Stimulated activated CD4-positive, alpha-beta T cell treated with anti-CD3 and anti-CD28 coated beads, Interleukin-2, amount 100 ng/mL, for 4 hours (primary cell): ENCODE measurements at regions not wholly inside any gene's neighbourhood (a gene's known extent, or its start where the extent isn't known, plus 50 kb on each side); places are given as distances from the start of the nearest gene placed in this dataset.

Experiments
- DNase-seq: peaks from one replicate; pipeline ENCODE4 v3.0.0-alpha.2; 2020; ENCODE audit warnings: low read depth

- no peak for DNase-seq
Observed at GRCh38 chr15:62444104-62445022, 279.3 kb upstream of the C2CD4B start.

- no peak for DNase-seq
Observed at GRCh38 chr15:62445244-62445643, 280.2 kb upstream of the C2CD4B start.

GRCh38 chr15:62446984-62447383 is 281.9 kb upstream of the C2CD4B start:
- DNase-seq, result no peak

- DNase-seq, result no peak
Observed at GRCh38 chr15:62447742-62448141, 282.7 kb upstream of the C2CD4B start.

- DNase-seq, result no peak
Observed at GRCh38 chr15:62449638-62450037, 284.6 kb upstream of the C2CD4B start.

GRCh38 chr15:62450061-62450460 is 285.0 kb upstream of the C2CD4B start:
- no peak for DNase-seq

- no peak for DNase-seq
Observed at GRCh38 chr15:62452026-62452425, 286.9 kb upstream of the C2CD4B start.

- DNase-seq, result no peak
Observed at GRCh38 chr15:62452667-62453066, 287.6 kb upstream of the C2CD4B start.

- no peak for DNase-seq
Observed at GRCh38 chr15:62453375-62453774, 288.3 kb upstream of the C2CD4B start.

GRCh38 chr15:62453981-62454380 is 288.9 kb upstream of the C2CD4B start:
- no peak for DNase-seq

GRCh38 chr15:62454567-62455172 is 289.6 kb upstream of the C2CD4B start:
- no peak for DNase-seq

- DNase-seq, result no peak
Observed at GRCh38 chr15:62455441-62455921, 290.4 kb upstream of the C2CD4B start.

GRCh38 chr15:62456011-62456920 is 291.2 kb upstream of the C2CD4B start:
- no peak for DNase-seq

GRCh38 chr15:62457100-62457499 is 292.0 kb upstream of the C2CD4B start:
- DNase-seq, result no peak

GRCh38 chr15:62459875-62460274 is 294.8 kb upstream of the C2CD4B start:
- no peak for DNase-seq

GRCh38 chr15:62462268-62462667 is 297.2 kb upstream of the C2CD4B start:
- no peak for DNase-seq

GRCh38 chr15:62462721-62463120 is 297.6 kb upstream of the C2CD4B start:
- DNase-seq, result no peak

- no peak for DNase-seq
Observed at GRCh38 chr15:62464705-62465104, 299.6 kb upstream of the C2CD4B start.

- no peak for DNase-seq
Observed at GRCh38 chr15:62465173-62465572, 300.1 kb upstream of the C2CD4B start.

- no peak for DNase-seq
Observed at GRCh38 chr15:62469478-62469873, 304.4 kb upstream of the C2CD4B start.

- DNase-seq, result no peak
Observed at GRCh38 chr15:62469874-62470688, 305.0 kb upstream of the C2CD4B start.
